A549 (cell line): ENCODE measurements at regions not wholly inside any gene's neighbourhood (a gene's known extent, or its start where the extent isn't known, plus 50 kb on each side); places are given as distances from the start of the nearest gene placed in this dataset.

Experiments
- ATAC-seq, 2 experiments: fragments of 200-7000 bp in 1 of 2; fragments of >200 bp in 1 of 2; cut with Nextera tagmentation in 1 of 2; cut with Tn5 transposase in 1 of 2; 3 replicates each; pipeline versions ENCODE4 v1.8.0 to v1.9.1; 2018 to 2020; ENCODE audit warnings: mild to moderate bottlenecking in 1 of 2, moderate library complexity in 1 of 2
- CTCF ChIA-PET: fragments of 300-600 bp; sonication (Branson Sonifier 250); formaldehyde crosslinking; extraction: SDS; loops from one replicate; lab custom pipeline; 2021; ENCODE audit warnings: antibody characterized with exemption, inconsistent platforms; lab: Yijun Ruan, JAX
- POLR2A ChIA-PET: fragments of 350-600 bp; formaldehyde crosslinking; extraction: SDS; loops from one replicate; lab custom pipeline; 2021; ENCODE audit warnings: antibody characterized with exemption, inconsistent platforms; lab: Yijun Ruan, JAX
- DNase-seq, 2 experiments: peaks; one replicate each; pipeline versions ENCODE4 v3.0.0 to v3.0.0-alpha.2; 2011 to 2016; ENCODE audit warnings: low read depth in 1 of 2, low spot score in 1 of 2
- FAIRE-seq: peaks from 2 replicates; lab custom pipeline; 2011; peaks lifted over from hg19 to GRCh38; lab: Jason Lieb, UNC
- H3K27ac ChIP-seq, 2 experiments: fragments of >200 bp; sonication (Bioruptor Twin); formaldehyde crosslinking; 3 replicates each; pipeline ENCODE4 v1.5.1; 2016 to 2017
- H3K4me1 ChIP-seq: fragments of >200 bp; sonication (Bioruptor Twin); formaldehyde crosslinking; 3 replicates; pipeline ENCODE4 v1.6.1; 2016
- H3K4me2 ChIP-seq: fragments of >200 bp; sonication (Bioruptor Twin); formaldehyde crosslinking; 3 replicates; pipeline ENCODE4 v1.6.1; 2016
- H3K4me3 ChIP-seq: fragments of >200 bp; sonication (Bioruptor Twin); formaldehyde crosslinking; 3 replicates; pipeline ENCODE4 v1.5.1; 2016
- H3K9me3 ChIP-seq: fragments of >200 bp; sonication (Bioruptor Twin); formaldehyde crosslinking; 3 replicates; pipeline ENCODE4 v1.6.1; 2016
- BCL3 ChIP-seq: fragments of >200 bp; sonication (Bioruptor Twin); formaldehyde crosslinking; IDR thresholded peaks from 3 replicates; pipeline ENCODE4 v1.6.1; 2016
- BHLHE40 ChIP-seq: IDR thresholded peaks from 2 replicates; pipeline ENCODE4 v1.6.1; 2012; ENCODE audit warnings: low read depth, low read length, inconsistent platforms
- CBX2 ChIP-seq: fragments of 200-600 bp; sonication (generic); IDR thresholded peaks from 2 replicates; pipeline ENCODE4 v1.6.1; 2016; ENCODE audit warnings: low read depth, mild to moderate bottlenecking, borderline replicate concordance
- CEBPB ChIP-seq, 2 experiments: fragments of >200 bp in 1 of 2; sonication (Bioruptor Twin) in 1 of 2; formaldehyde crosslinking in 1 of 2; IDR thresholded peaks; 2 replicates each; pipeline ENCODE4 v1.6.1; 2012 to 2016
- CHD4 ChIP-seq: fragments of 200-600 bp; sonication (generic); IDR thresholded peaks from 2 replicates; pipeline ENCODE4 v1.6.1; 2016; ENCODE audit warnings: antibody characterized with exemption, mild to moderate bottlenecking, borderline replicate concordance
- EHMT2 ChIP-seq: fragments of 200-600 bp; sonication (generic); IDR thresholded peaks from 2 replicates; pipeline ENCODE4 v1.6.1; 2016; ENCODE audit warnings: antibody characterized with exemption, low read depth, mild to moderate bottlenecking, moderate library complexity
- ELK1 ChIP-seq: fragments of 150-350 bp; IDR thresholded peaks from 2 replicates; pipeline ENCODE4 v1.6.1; 2014; ENCODE audit warnings: low read depth, mild to moderate bottlenecking, low read length
- FOSB ChIP-seq: fragments of 250-450 bp; sonication (Bioruptor Pico); IDR thresholded peaks from 2 replicates; pipeline ENCODE4 v1.5.0; 2020; ENCODE audit warnings: mild to moderate bottlenecking, moderate library complexity
- FOSL2 ChIP-seq, 2 experiments: fragments of 450-650 bp in 1 of 2; fragments of >200 bp in 1 of 2; sonication (Bioruptor Twin) in 1 of 2; formaldehyde crosslinking; IDR thresholded peaks; 2 replicates each; pipeline versions ENCODE4 v1.5.0 to v1.6.1; 2016 to 2020; ENCODE audit warnings: mild to moderate bottlenecking in 1 of 2, moderate library complexity in 1 of 2
- HDAC2 ChIP-seq: fragments of 200-600 bp; sonication (generic); IDR thresholded peaks from 2 replicates; pipeline ENCODE4 v1.6.1; 2016
- HEYL ChIP-seq: fragments of 250-450 bp; sonication (Bioruptor Pico); IDR thresholded peaks from 2 replicates; pipeline ENCODE4 v1.8.0; 2021; ENCODE audit warnings: mild to moderate bottlenecking, moderate library complexity
- HOXA7 ChIP-seq: fragments of 250-450 bp; sonication (Bioruptor Pico); IDR thresholded peaks from 2 replicates; pipeline ENCODE4 v1.5.0; 2020; ENCODE audit warnings: mild to moderate bottlenecking, moderate library complexity
- HOXB13 ChIP-seq: fragments of 250-450 bp; sonication (Bioruptor Pico); IDR thresholded peaks from 2 replicates; pipeline ENCODE4 v1.5.0; 2020; ENCODE audit warnings: low read depth, mild to moderate bottlenecking, moderate library complexity
- JUNB ChIP-seq: fragments of >200 bp; sonication (Bioruptor Twin); formaldehyde crosslinking; IDR thresholded peaks from 2 replicates; pipeline ENCODE4 v1.6.1; 2016
- KDM1A ChIP-seq: fragments of 200-600 bp; sonication (generic); IDR thresholded peaks from 2 replicates; pipeline ENCODE4 v1.6.1; 2016; ENCODE audit warnings: low read depth, mild to moderate bottlenecking
- NFE2L2 ChIP-seq: fragments of 150-350 bp; conservative IDR thresholded peaks from 2 replicates; pipeline ENCODE4 v1.6.1; 2014; ENCODE audit warnings: low read length
- NPAS2 ChIP-seq: fragments of 250-450 bp; sonication (Bioruptor Pico); IDR thresholded peaks from 2 replicates; pipeline ENCODE4 v1.8.0; 2022; ENCODE audit warnings: mild to moderate bottlenecking, moderate library complexity, borderline replicate concordance
- PBX3 ChIP-seq: IDR thresholded peaks from 2 replicates; pipeline ENCODE4 v1.6.1; 2012
- POLR2A ChIP-seq: IDR thresholded peaks from 2 replicates; pipeline ENCODE4 v1.6.1; 2012; ENCODE audit warnings: mild to moderate bottlenecking, low read length
- POLR2AphosphoS2 ChIP-seq: conservative IDR thresholded peaks from 2 replicates; pipeline ENCODE4 v1.6.1; 2012; ENCODE audit warnings: low read length, improper control_type of control experiment, inconsistent platforms
- RARB ChIP-seq: fragments of 250-450 bp; sonication (Bioruptor Pico); IDR thresholded peaks from 2 replicates; pipeline ENCODE4 v1.8.0; 2021; ENCODE audit warnings: mild to moderate bottlenecking, moderate library complexity
- RCOR1 ChIP-seq: fragments of 150-350 bp; IDR thresholded peaks from 2 replicates; pipeline ENCODE4 v1.6.1; 2014; ENCODE audit warnings: antibody characterized with exemption, low read length, low read depth
- SREBF2 ChIP-seq: fragments of 450-650 bp; IDR thresholded peaks from 2 replicates; pipeline ENCODE4 v1.6.1; 2014; ENCODE audit warnings: mild to moderate bottlenecking, moderate library complexity
- TP53 ChIP-seq: fragments of 250-450 bp; sonication (Bioruptor Pico); IDR thresholded peaks from 2 replicates; pipeline ENCODE4 v1.5.0; 2021; ENCODE audit warnings: mild to moderate bottlenecking, moderate library complexity
- ZC3H11A ChIP-seq: fragments of 450-650 bp; IDR thresholded peaks from 2 replicates; pipeline ENCODE4 v1.6.1; 2014; ENCODE audit warnings: antibody characterized with exemption, mild to moderate bottlenecking
- ZFP36 ChIP-seq: fragments of 450-650 bp; IDR thresholded peaks from 2 replicates; pipeline ENCODE4 v1.6.1; 2014; ENCODE audit warnings: borderline replicate concordance; ENCODE audit not compliant: partially characterized antibody
- WGBS: methylation state at CpG from one replicate; pipeline ENCODE4 v1.1.6; 2017; ENCODE audit errors: missing lambda C conversion rate; 5-methylcytosine and 5-hydroxymethylcytosine counted together
- TF ChIP-seq, protein P1 (sequence below): IDR thresholded peaks from 2 replicates; pipeline ENCODE4 v1.6.1; 2012
- TF ChIP-seq, protein P2 (sequence below): fragments of 250-450 bp; sonication (Bioruptor Pico); IDR thresholded peaks from 2 replicates; pipeline ENCODE4 v1.5.0; 2021; ENCODE audit warnings: mild to moderate bottlenecking, moderate library complexity, borderline replicate concordance
- TF ChIP-seq, protein P3 (sequence below): fragments of 250-450 bp; sonication (Bioruptor Pico); IDR thresholded peaks from 2 replicates; pipeline ENCODE4 v1.5.0; 2020; ENCODE audit warnings: low read depth, mild to moderate bottlenecking, moderate library complexity

DNA sequence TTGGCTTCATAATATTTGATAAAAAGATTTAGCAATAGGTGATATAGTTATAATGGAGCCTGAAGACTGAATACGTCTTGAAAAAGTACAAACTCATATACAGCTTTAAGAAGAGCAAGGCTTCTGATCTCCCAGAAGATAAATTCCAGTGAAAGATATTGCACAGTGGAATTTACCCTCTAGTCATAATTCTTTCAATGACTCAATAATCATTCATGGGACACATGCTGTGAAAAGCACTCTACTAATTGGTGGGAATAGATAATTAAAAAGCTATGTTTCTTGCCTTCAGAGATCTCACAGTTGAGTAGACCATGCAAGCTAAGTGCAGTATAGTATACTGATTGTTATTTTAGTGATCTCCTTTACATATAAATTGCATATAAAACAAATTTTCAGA is 538.6 kb upstream of the CYLC2 start:
- Histone ChIP-seq H3K4me2 (no peak overlapping the region), H3K9me3 (no peaks in the 10 kb centered on the region)
- 25% methylated on average over 1 of the region's 1 CpG for WGBS
- TF ChIP-seq SREBF2 (no peak), HEYL (CRISPR knock-in tag) (no peak), EHMT2 (no peak), PBX3 (no peak), HOXB13 (CRISPR knock-in tag) (no peak), ELK1 (no peak), ZFP36 (no peak), CHD4 (no peak), CBX2 (no peak), HOXA7 (no peak), POLR2A (no peak), CEBPB (IDR thresholded peaks at IDR 0.05) (no peak)
- TF ChIP-seq, protein P1, sequence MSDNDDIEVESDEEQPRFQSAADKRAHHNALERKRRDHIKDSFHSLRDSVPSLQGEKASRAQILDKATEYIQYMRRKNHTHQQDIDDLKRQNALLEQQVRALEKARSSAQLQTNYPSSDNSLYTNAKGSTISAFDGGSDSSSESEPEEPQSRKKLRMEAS, result no peak
- TF ChIP-seq, all 56 proteins: peak for 0
- H3K4me3 ChIP-seq, result no peak overlapping the region
- FAIRE-seq, result no peak
- CTCF ChIA-PET, result no interaction called here
- ATAC-seq, result no peak
- no peak overlapping the region for H3K27ac ChIP-seq
- POLR2A ChIA-PET, result no interaction called here
- no peak for DNase-seq
- no peaks in the 10 kb centered on the region for H3K4me1 ChIP-seq

GRCh38 chr9:102445906-102446305 is 549.2 kb upstream of the CYLC2 start:
- POLR2A ChIA-PET, result no interaction called here
- 20% methylated on average over 1 of the region's 1 CpG for WGBS

More at GRCh38 chr9:102445906-102446305, 549.2 kb upstream of the CYLC2 start:
- H3K4me3 ChIP-seq, result no peak overlapping the region
- no peak overlapping the region for H3K4me2 ChIP-seq
- ATAC-seq (no peak), FAIRE-seq (no peak), DNase-seq (no peak)
- H3K9me3 ChIP-seq, result no peaks in the 10 kb centered on the region
- TF ChIP-seq RCOR1 (no peak), POLR2A (no peak), BCL3 (no peak), CHD4 (no peak), NPAS2 (CRISPR knock-in tag) (no peak), JUNB (no peak), HDAC2 (no peak), FOSB (CRISPR knock-in tag) (no peak), KDM1A (no peak), RARB (CRISPR knock-in tag) (no peak), POLR2AphosphoS2 (no peak), NFE2L2 (no peak), FOSL2 (IDR thresholded peaks at IDR 0.05) (no peak), FOSL2 (CRISPR knock-in tag; IDR thresholded peaks at IDR 0.05) (no peak), BHLHE40 (no peak), ZC3H11A (no peak), TP53 (CRISPR knock-in tag) (no peak)
- TF ChIP-seq, protein P2, sequence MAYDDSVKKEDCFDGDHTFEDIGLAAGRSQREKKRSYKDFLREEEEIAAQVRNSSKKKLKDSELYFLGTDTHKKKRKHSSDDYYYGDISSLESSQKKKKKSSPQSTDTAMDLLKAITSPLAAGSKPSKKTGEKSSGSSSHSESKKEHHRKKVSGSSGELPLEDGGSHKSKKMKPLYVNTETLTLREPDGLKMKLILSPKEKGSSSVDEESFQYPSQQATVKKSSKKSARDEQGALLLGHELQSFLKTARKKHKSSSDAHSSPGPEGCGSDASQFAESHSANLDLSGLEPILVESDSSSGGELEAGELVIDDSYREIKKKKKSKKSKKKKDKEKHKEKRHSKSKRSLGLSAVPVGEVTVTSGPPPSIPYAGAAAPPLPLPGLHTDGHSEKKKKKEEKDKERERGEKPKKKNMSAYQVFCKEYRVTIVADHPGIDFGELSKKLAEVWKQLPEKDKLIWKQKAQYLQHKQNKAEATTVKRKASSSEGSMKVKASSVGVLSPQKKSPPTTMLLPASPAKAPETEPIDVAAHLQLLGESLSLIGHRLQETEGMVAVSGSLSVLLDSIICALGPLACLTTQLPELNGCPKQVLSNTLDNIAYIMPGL (CRISPR knock-in tag), result no peak
- TF ChIP-seq, protein P3, sequence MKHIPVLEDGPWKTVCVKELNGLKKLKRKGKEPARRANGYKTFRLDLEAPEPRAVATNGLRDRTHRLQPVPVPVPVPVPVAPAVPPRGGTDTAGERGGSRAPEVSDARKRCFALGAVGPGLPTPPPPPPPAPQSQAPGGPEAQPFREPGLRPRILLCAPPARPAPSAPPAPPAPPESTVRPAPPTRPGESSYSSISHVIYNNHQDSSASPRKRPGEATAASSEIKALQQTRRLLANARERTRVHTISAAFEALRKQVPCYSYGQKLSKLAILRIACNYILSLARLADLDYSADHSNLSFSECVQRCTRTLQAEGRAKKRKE (CRISPR knock-in tag), result no peak
- H3K4me1 ChIP-seq, result no peaks in the 10 kb centered on the region
- CTCF ChIA-PET, result no interaction called here
- H3K27ac ChIP-seq, result no peak overlapping the region
